Left ventricle myocardium inferior (tissue), 1 donor: ENCODE measurements at regions not wholly inside any gene's neighbourhood (a gene's known extent, or its start where the extent isn't known, plus 50 kb on each side); places are given as distances from the start of the nearest gene placed in this dataset.

Experiments used
- DNase-seq: peaks from one replicate; pipeline ENCODE4 v3.0.0-alpha.2; 2020
- H3K27ac ChIP-seq: fragments of 200-600 bp; replicated peaks from 2 replicates; pipeline ENCODE4 v1.8.0; 2021
- H3K27me3 ChIP-seq: fragments of 200-600 bp; 2 replicates; pipeline ENCODE4 v1.8.0; 2021; ENCODE audit warnings: low read depth
- H3K36me3 ChIP-seq: fragments of 200-600 bp; 2 replicates; pipeline ENCODE4 v1.8.0; 2021
- H3K4me1 ChIP-seq: fragments of 200-600 bp; 2 replicates; pipeline ENCODE4 v1.8.0; 2021
- H3K4me3 ChIP-seq: fragments of 200-600 bp; 2 replicates; pipeline ENCODE4 v1.8.0; 2021; ENCODE audit warnings: mild to moderate bottlenecking, moderate library complexity
- H3K9me3 ChIP-seq: fragments of 200-600 bp; replicated peaks from 2 replicates; pipeline ENCODE4 v1.8.0; 2021
- CTCF ChIP-seq: fragments of 200-600 bp; IDR thresholded peaks from 2 replicates; pipeline ENCODE4 v1.8.0; 2021; ENCODE audit warnings: antibody characterized with exemption, mild to moderate bottlenecking, borderline replicate concordance
- intact Hi-C: fragments of 100-400 bp; cut with micrococcal nuclease; formaldehyde crosslinking; loops from one replicate; pipeline ENCODE4 v1.11.0; 2022
- donor health status: DM: no; HTN: yes; CAD: no; lungs with severe emphysema.

DNA sequence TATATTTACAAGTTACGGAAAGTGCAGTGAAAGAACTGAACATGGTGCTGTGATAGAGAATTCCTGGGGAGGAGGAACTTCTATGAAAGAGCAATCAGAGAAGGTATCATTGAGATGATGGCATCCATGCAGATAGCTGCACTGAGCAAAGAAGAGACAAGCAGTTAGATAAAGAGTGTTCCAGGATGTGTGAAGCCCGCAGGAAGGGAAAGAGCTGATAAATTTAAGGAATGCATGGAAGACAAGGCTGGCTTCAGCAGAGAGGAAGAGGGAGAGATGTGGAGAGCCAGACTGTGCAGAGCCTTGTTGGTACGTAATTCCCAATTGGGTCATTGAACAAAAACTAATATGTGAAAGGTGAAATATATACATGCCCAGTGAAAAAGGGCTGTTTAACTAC lies 538.9 kb downstream of the INHBA start:
- intact Hi-C loops = no loop called here
- no peak overlapping the region for H3K27ac ChIP-seq
- DNase-seq = no peak

DNA sequence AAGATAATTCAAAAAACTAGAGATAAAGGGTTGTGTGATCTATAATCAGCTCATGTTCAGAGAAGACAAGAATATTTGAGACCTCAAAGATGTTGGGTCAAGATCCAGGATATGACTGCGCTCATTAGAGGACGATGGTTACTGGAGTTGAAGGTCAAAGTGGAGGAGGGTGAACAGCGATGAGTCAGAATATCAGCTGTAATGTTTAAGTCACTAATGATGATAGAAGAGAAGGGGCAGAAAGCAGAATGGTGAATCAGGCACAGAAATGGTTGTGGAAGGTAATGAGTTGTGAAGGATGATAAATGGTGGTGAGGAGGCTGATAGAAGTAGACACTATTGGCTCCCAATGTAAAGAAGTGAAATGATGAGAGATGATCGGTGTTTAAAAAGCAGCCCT lies 540.3 kb downstream of the INHBA start:
- TF ChIP-seq CTCF = no peak
- Histone ChIP-seq H3K27ac (no peak overlapping the region), H3K9me3 (peaks cover 24% of the 10 kb centered on the region), H3K4me1 (no peaks in the 10 kb centered on the region), H3K4me3 (no peak overlapping the region), H3K36me3 (no peaks in the 10 kb centered on the region), H3K27me3 (no peaks in the 10 kb centered on the region)
- intact Hi-C loops = no loop called here
- no peak for DNase-seq

More for the DNA sequence above, 538.9 kb downstream of the INHBA start:
- no peaks in the 10 kb centered on the region for H3K27me3 ChIP-seq
- no peaks in the 10 kb centered on the region for H3K36me3 ChIP-seq
- no peak overlapping the region for H3K4me3 ChIP-seq
- no peaks in the 10 kb centered on the region for H3K4me1 ChIP-seq
- no peak for TF ChIP-seq CTCF
- peaks cover 28% of the 10 kb centered on the region for H3K9me3 ChIP-seq

GRCh38 chr7:41161041-41161587 lies 541.8 kb downstream of the INHBA start:
- H3K27ac ChIP-seq = no peak overlapping the region
- no peaks in the 10 kb centered on the region for H3K36me3 ChIP-seq
- intact Hi-C loops = no loop called here
- DNase-seq = no peak
- peaks cover 21% of the 10 kb centered on the region for H3K9me3 ChIP-seq
- H3K4me3 ChIP-seq = no peak overlapping the region
- H3K27me3 ChIP-seq = no peaks in the 10 kb centered on the region
- no peak for TF ChIP-seq CTCF
- H3K4me1 ChIP-seq = no peaks in the 10 kb centered on the region

GRCh38 chr7:41156268-41156667 lies 546.6 kb downstream of the INHBA start:
- peaks cover 21% of the 10 kb centered on the region for H3K9me3 ChIP-seq
- no peak for DNase-seq
- intact Hi-C loops = no loop called here

DNA sequence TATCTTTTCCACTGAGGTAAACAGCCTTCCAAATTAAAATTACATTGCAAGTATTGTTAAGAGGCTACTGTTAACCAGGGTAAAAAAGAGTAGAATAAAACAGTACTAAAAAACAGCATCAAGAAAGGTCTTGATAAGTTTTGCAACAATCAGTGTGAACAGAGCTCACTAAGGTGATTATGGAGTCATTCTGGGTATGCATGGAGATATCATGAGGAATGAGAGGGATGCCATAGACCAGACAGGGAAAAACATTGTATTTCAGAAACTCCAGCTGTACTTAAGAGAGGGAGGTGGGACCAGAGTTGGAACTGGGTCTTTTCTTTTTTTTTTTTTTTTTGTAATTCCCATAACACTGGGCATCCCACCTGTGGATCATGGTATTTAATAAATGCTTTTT lies 549.6 kb downstream of the INHBA start:
- no peak for DNase-seq
- Histone ChIP-seq H3K4me1 (no peaks in the 10 kb centered on the region), H3K36me3 (no peaks in the 10 kb centered on the region), H3K27me3 (no peaks in the 10 kb centered on the region), H3K4me3 (no peak overlapping the region), H3K27ac (no peak overlapping the region), H3K9me3 (no peaks in the 10 kb centered on the region)
- intact Hi-C loops = no loop called here
- TF ChIP-seq CTCF = no peak

More at GRCh38 chr7:41156268-41156667, 546.6 kb downstream of the INHBA start:
- Histone ChIP-seq H3K36me3 (no peaks in the 10 kb centered on the region), H3K4me3 (no peak overlapping the region), H3K4me1 (no peaks in the 10 kb centered on the region), H3K27ac (no peak overlapping the region), H3K27me3 (no peaks in the 10 kb centered on the region)
- TF ChIP-seq CTCF = no peak

GRCh38 chr7:41152179-41152678 lies 550.7 kb downstream of the INHBA start:
- no peak overlapping the region for H3K4me3 ChIP-seq
- H3K36me3 ChIP-seq = no peaks in the 10 kb centered on the region
- intact Hi-C loops = no loop called here
- no peaks in the 10 kb centered on the region for H3K9me3 ChIP-seq
- DNase-seq = no peak
- no peaks in the 10 kb centered on the region for H3K27me3 ChIP-seq
- TF ChIP-seq CTCF = no peak
- no peak overlapping the region for H3K27ac ChIP-seq
- no peaks in the 10 kb centered on the region for H3K4me1 ChIP-seq
